ENCODE measurements at regions not wholly inside any gene's neighbourhood (a gene's known extent, or its start where the extent isn't known, plus 50 kb on each side); places are given as distances from the start of the nearest gene placed in this dataset.
"Not testable (repeated sequence)": the region's sequence is repeated elsewhere in the genome, so short reads cannot be mapped to it uniquely, and the experiment has no call there.

- TF ChIP-seq, protein P1, sequence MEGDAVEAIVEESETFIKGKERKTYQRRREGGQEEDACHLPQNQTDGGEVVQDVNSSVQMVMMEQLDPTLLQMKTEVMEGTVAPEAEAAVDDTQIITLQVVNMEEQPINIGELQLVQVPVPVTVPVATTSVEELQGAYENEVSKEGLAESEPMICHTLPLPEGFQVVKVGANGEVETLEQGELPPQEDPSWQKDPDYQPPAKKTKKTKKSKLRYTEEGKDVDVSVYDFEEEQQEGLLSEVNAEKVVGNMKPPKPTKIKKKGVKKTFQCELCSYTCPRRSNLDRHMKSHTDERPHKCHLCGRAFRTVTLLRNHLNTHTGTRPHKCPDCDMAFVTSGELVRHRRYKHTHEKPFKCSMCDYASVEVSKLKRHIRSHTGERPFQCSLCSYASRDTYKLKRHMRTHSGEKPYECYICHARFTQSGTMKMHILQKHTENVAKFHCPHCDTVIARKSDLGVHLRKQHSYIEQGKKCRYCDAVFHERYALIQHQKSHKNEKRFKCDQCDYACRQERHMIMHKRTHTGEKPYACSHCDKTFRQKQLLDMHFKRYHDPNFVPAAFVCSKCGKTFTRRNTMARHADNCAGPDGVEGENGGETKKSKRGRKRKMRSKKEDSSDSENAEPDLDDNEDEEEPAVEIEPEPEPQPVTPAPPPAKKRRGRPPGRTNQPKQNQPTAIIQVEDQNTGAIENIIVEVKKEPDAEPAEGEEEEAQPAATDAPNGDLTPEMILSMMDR (IDR thresholded peaks at IDR 0.05) = not testable (repeated sequence)
- not testable (repeated sequence) for TF ChIP-seq POLR2A (IDR thresholded peaks at IDR 0.05)
Observed at GRCh38 chr3:156068151-156068550, 52.2 kb upstream of the KCNAB1 start.
